Pancreas (tissue), 10 donors: ENCODE measurements at regions not wholly inside any gene's neighbourhood (a gene's known extent, or its start where the extent isn't known, plus 50 kb on each side); places are given as distances from the start of the nearest gene placed in this dataset.

ENCODE experiments used
- ATAC-seq, 4 donors: fragments of 200-7000 bp; cut with Tn5 transposase; one replicate each; pipeline versions ENCODE4 v1.8.0 to v1.9.1; 2020; ENCODE audit warnings: mild to moderate bottlenecking in 4 of 4, moderate library complexity in 4 of 4
- DNase-seq, 6 donors: peaks; one replicate each; pipeline ENCODE4 v3.0.0-alpha.2; 2020
- FAIRE-seq: peaks from 2 replicates; lab custom pipeline; 2012; peaks lifted over from hg19 to GRCh38; lab: Jason Lieb, UNC
- H3K27ac ChIP-seq, 4 donors: fragments of 200-600 bp; sonication (generic); 1 replicate in 3 of 4; 2 replicates in 1 of 4; pipeline versions ENCODE4 v1.5.0 to v1.8.0; 2020
- H3K27me3 ChIP-seq, 4 donors: fragments of 200-600 bp; one replicate each; pipeline ENCODE4 v1.8.0; 2021
- H3K36me3 ChIP-seq, 3 donors: fragments of 200-600 bp; sonication (generic) in 1 of 3; one replicate each; pipeline versions ENCODE4 v1.5.0 to v1.8.0; 2020 to 2021
- H3K4me1 ChIP-seq, 3 donors: fragments of 200-600 bp; one replicate each; pipeline ENCODE4 v1.8.0; 2021
- H3K4me3 ChIP-seq, 4 donors: fragments of 200-600 bp; sonication (generic) in 2 of 4; one replicate each; pipeline versions ENCODE4 v1.5.0 to v1.8.0; 2020 to 2021
- H3K9me3 ChIP-seq, 4 donors: fragments of 200-600 bp; one replicate each; pipeline ENCODE4 v1.8.0; 2021
- WGBS, 2 donors: extraction: QIAGEN DNeasy Blood & Tissue Kit; methylation state at CpG; one replicate each; pipeline ENCODE4 v1.1.7; 2013; 5-methylcytosine and 5-hydroxymethylcytosine counted together
- intact Hi-C, 3 donors: fragments of 100-400 bp; cut with DNase I; formaldehyde crosslinking; loops; one replicate each; pipeline versions ENCODE4 v1.11.1 to v1.14.2; 2022
- TF ChIP-seq, protein P1 (sequence below), 4 donors: fragments of 200-600 bp; sonication (generic) in 3 of 4; IDR thresholded peaks; one replicate each; pipeline versions ENCODE4 v1.5.0 to v1.8.0; 2021; ENCODE audit warnings: antibody characterized with exemption in 4 of 4
- donor health status: healthy with polysubstance abuse.
- donor health status: DM: no; HTN: no; CAD: no; lungs with moderate emphysema.
- donor health status: DM: no; HTN: no; CAD: no.
- donor health status: control.
- donor health status: control.
- donor health status: Bipolar disorder and iron deficiency.
- donor health status: DM: yes; HTN: yes; CAD: no.
- donor health status: DM: no; HTN: no; CAD: no.
- donor health status: DM: no; HTN: no; CAD: no.
- donor health status: DM: yes; HTN: yes; CAD: no.

DNA sequence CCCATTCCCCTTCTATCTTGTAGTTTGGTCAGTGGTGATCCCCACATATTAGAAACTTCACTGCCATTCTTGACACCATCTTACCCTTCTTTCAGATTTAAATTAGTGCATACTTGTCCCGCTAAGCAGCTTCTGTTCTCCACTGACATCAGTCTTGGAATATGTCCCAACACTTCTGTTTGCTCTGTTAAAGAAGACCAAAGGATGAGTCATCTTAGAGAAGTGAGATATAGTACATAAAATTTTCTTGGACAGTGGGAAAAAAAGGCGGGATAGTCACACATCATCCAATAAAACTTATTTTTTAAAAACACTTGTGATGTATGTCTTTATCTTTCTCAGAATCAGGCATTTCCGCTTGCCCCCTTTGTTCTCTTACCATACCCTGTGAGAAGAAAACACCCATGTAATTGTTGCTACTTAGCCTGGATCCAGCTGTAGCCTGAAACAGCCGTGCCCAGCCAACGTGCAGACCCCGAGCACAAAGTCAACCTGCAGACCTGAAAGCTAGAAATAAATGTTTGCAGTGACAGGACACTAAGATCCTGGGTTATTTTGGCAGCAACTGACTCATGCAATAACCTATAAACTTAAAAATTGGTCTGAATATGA, 100.1 kb upstream of the PDE3A start:
- Histone ChIP-seq H3K9me3 (no peaks in the 10 kb centered on the region), H3K27me3 (no peaks in the 10 kb centered on the region), H3K4me3 (no peak overlapping the region), H3K4me1 (no peaks in the 10 kb centered on the region), H3K36me3 (no peaks in the 10 kb centered on the region), H3K27ac (no peak overlapping the region)
- FAIRE-seq = no peak
- no peak for ATAC-seq
- WGBS, 2 donors = 83 to 93% methylated on average over 6 of the region's 6 CpGs
- TF ChIP-seq, protein P1, sequence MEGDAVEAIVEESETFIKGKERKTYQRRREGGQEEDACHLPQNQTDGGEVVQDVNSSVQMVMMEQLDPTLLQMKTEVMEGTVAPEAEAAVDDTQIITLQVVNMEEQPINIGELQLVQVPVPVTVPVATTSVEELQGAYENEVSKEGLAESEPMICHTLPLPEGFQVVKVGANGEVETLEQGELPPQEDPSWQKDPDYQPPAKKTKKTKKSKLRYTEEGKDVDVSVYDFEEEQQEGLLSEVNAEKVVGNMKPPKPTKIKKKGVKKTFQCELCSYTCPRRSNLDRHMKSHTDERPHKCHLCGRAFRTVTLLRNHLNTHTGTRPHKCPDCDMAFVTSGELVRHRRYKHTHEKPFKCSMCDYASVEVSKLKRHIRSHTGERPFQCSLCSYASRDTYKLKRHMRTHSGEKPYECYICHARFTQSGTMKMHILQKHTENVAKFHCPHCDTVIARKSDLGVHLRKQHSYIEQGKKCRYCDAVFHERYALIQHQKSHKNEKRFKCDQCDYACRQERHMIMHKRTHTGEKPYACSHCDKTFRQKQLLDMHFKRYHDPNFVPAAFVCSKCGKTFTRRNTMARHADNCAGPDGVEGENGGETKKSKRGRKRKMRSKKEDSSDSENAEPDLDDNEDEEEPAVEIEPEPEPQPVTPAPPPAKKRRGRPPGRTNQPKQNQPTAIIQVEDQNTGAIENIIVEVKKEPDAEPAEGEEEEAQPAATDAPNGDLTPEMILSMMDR (IDR thresholded peaks at IDR 0.05) = no peak
- no peak for DNase-seq
- intact Hi-C loops = no loop called here

DNA sequence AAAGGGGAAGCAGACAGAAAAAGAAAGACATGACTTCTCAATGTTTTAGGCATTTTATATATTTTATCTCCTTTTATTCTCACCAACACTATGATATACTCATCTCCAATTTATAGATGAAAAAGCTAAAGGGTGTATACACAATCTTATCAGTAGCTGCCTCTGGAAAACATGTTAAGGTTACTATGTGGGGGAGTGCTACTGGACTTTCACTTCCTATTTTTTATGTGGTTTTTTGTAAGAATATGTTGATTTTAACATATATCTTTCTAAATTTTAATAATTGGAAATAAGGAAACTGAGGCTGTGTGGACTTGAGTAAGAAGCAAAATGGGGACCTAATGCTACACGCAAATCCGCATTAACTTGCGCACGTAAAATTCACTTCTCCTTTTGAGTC, 99.6 kb upstream of the PDE3A start:
- H3K4me3 ChIP-seq = no peak overlapping the region
- H3K4me1 ChIP-seq = no peaks in the 10 kb centered on the region
- intact Hi-C loops = no loop called here
- no peak overlapping the region for H3K27ac ChIP-seq
- TF ChIP-seq, protein P1 (IDR thresholded peaks at IDR 0.05) = no peak
- no peak for ATAC-seq
- H3K9me3 ChIP-seq = no peaks in the 10 kb centered on the region
- WGBS, 2 donors = 94 to 99% methylated on average over 4 of the region's 4 CpGs
- no peak for DNase-seq
- FAIRE-seq = no peak
- no peaks in the 10 kb centered on the region for H3K36me3 ChIP-seq
- H3K27me3 ChIP-seq = no peaks in the 10 kb centered on the region

- no peak for ATAC-seq
- H3K27me3 ChIP-seq = no peaks in the 10 kb centered on the region
- intact Hi-C loops = no loop called here
- WGBS, 2 donors = 33 to 40% methylated on average over 5 of the region's 5 CpGs
- TF ChIP-seq, protein P1 (IDR thresholded peaks at IDR 0.05) = no peak
- H3K36me3 ChIP-seq = no peaks in the 10 kb centered on the region
- no peaks in the 10 kb centered on the region for H3K9me3 ChIP-seq
- no peak overlapping the region for H3K4me3 ChIP-seq
- no peak for FAIRE-seq
- DNase-seq = no peak
- H3K4me1 ChIP-seq = no peaks in the 10 kb centered on the region
- no peak overlapping the region for H3K27ac ChIP-seq
Observed at GRCh38 chr12:20269337-20270067, 98.8 kb upstream of the PDE3A start.

GRCh38 chr12:20270557-20270956, 97.8 kb upstream of the PDE3A start:
- FAIRE-seq (no peak), DNase-seq (no peak)

More at GRCh38 chr12:20270557-20270956, 97.8 kb upstream of the PDE3A start:
- TF ChIP-seq, protein P1 (IDR thresholded peaks at IDR 0.05) = no peak
- Histone ChIP-seq H3K4me3 (no peak overlapping the region), H3K27ac (no peak overlapping the region), H3K36me3 (no peaks in the 10 kb centered on the region), H3K27me3 (no peaks in the 10 kb centered on the region), H3K4me1 (no peaks in the 10 kb centered on the region), H3K9me3 (no peaks in the 10 kb centered on the region)
- WGBS, 2 donors = 40 to 50% methylated on average over 5 of the region's 5 CpGs
- ATAC-seq = no peak
- intact Hi-C loops = no loop called here
